ENCODE measurements at regions not wholly inside any gene's neighbourhood (a gene's known extent, or its start where the extent isn't known, plus 50 kb on each side); places are given as distances from the start of the nearest gene placed in this dataset.
"Not testable (repeated sequence)": the region's sequence is repeated elsewhere in the genome, so short reads cannot be mapped to it uniquely, and the experiment has no call there.

DNA sequence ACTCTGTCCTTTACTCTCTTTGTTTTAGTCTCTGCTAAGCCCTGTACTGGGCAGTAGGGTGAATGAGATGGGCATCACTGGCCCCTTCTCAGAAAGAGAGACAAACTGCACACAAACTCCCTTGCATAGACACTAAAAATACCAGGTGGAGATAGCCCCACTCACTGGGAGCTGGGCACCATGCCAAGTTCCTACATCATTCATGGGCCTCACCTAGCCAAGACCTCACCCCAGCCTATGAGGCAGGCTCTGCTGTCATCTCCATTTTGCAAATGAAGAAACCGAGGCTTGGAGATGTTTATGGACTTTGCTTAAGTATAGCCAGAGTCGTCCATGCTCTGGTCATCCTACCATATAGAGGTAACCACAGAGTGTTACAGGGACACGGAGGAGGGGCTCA, 499.8 kb upstream of the CDH11 start:
- DNase-seq (ENCODE audit: low read depth) = no peak

DNA sequence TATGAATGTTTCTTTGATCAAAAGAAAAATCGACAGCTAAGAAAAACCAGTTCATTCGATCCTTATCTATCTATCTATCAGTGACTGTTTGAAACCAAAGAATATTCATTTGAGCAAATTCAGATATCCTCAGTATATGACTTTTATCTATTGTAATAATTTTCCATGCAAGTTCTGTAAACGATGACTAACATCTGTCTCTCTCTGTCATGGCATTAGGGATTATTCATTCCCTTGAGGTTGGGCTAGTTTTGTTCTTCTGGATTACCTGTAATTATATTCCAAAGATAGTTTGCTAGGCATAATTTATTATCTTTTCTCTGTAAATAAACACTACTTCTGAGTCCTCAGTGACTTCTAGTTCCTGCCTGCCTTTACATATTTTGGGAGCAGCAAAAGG, 497.7 kb upstream of the CDH11 start:
- no peak for DNase-seq (ENCODE audit: low read depth)

GRCh38 chr16:65618931-65619330, 497.1 kb upstream of the CDH11 start:
- DNase-seq (ENCODE audit: low read depth) = no peak

- no peak for DNase-seq (ENCODE audit: low read depth)
Measured at GRCh38 chr16:65618333-65618732, 496.5 kb upstream of the CDH11 start.

- no peak for DNase-seq (ENCODE audit: low read depth)
Measured at GRCh38 chr16:65617421-65617820, 495.6 kb upstream of the CDH11 start.

- DNase-seq (ENCODE audit: low read depth) = no peak
Measured at GRCh38 chr16:65608455-65608854, 486.6 kb upstream of the CDH11 start.

- DNase-seq (ENCODE audit: low read depth) = no peak
Measured at GRCh38 chr16:65604771-65605170, 482.9 kb upstream of the CDH11 start.

- no peak for DNase-seq (ENCODE audit: low read depth)
Measured at GRCh38 chr16:65601781-65602180, 479.9 kb upstream of the CDH11 start.

GRCh38 chr16:65600629-65601028, 478.8 kb upstream of the CDH11 start:
- no peak for DNase-seq (ENCODE audit: low read depth)

GRCh38 chr16:65600046-65600445, 478.2 kb upstream of the CDH11 start:
- DNase-seq (ENCODE audit: low read depth) = no peak

- DNase-seq (ENCODE audit: low read depth) = no peak
Measured at GRCh38 chr16:65598621-65599020, 476.8 kb upstream of the CDH11 start.

DNA sequence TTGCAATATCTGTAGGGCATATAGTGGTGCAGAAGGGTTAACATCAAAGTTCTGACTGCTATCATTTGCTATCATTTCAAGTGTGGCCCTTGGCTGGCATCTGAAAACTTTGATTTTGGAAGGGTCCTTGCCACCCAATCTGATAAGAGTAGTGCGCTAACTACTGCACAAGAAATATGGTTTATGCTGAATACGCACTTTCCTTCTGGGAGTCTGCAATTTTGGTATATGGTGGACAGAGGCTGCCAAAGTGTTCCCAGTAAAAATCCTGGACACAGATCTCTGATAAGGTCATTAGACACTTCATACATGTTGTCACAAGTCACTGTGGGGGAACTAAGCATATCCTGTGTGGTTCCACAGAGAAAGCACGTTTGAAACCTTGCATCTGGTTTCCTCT, 461.6 kb upstream of the CDH11 start:
- no peak for DNase-seq (ENCODE audit: low read depth)

GRCh38 chr16:65579050-65579449, 457.2 kb upstream of the CDH11 start:
- no peak for DNase-seq (ENCODE audit: low read depth)

GRCh38 chr16:65576631-65577030, 454.8 kb upstream of the CDH11 start:
- no peak for DNase-seq (ENCODE audit: low read depth)

- no peak for DNase-seq (ENCODE audit: low read depth)
Measured at GRCh38 chr16:65576139-65576538, 454.3 kb upstream of the CDH11 start.

GRCh38 chr16:65574326-65574966, 452.6 kb upstream of the CDH11 start:
- no peak for DNase-seq (ENCODE audit: low read depth)

GRCh38 chr16:65572156-65572555, 450.3 kb upstream of the CDH11 start:
- DNase-seq (ENCODE audit: low read depth) = peak; percentile 75

DNA sequence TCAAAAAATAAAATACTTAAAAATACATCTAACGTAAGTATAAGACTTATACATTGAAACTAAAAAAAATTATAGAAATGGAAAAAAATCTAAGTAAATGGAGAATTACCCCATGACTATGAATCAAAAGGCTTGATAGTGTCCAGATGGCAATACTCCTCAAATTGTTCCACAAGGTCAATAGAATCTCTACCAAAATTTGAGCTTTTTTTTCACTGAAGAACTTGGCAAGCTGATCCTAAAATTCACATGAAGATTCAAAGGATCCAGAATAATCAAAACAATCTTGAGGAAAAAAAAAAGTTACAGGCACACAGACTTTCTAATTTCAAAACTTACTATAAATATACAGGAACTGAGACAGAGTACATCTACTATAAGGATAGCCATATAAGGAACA, 448.4 kb upstream of the CDH11 start:
- no peak for DNase-seq (ENCODE audit: low read depth)

DNA sequence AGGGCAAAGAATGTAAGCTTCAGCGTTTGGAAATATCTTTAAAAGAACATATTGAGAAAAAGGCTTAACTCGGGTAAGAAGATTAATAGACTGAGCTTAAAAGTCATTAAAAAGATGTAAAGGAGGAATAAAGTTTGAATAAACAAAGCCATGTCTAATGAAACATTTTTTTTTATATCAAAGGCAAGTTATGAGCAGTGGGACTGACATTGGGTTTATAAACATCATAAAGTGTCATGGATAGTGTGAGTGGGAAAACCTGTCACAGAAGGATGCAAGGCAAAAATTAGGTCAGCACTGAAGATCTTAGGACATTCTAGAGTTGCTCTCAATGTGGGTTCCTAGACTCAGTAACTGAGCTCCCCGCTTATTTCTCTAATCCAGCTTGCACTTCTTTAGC, 438.0 kb upstream of the CDH11 start:
- DNase-seq (ENCODE audit: low read depth) = no peak

GRCh38 chr16:65549689-65550088, 427.8 kb upstream of the CDH11 start:
- not testable (repeated sequence) for DNase-seq (ENCODE audit: low read depth)

DNA sequence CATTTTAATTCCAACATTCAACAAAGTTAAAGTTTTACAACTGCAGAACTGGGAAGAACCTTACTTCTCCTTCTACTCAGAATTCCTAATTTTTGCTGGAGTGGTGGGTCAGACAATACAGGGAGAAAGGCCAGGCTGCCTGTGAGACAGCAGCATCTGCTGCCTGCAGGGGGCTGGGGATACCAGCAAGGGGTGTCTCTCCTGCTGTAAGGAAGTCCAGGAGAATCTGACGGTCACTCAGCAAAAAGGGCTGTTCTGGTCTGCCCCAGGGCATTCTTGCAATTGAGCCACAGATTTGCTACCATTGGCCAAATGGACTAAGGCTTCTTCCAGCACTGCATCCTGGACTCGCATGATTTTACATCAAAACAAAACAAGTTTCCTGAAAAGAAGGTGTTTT, 426.6 kb upstream of the CDH11 start:
- peak; percentile 10 for DNase-seq (ENCODE audit: low read depth)

DNA sequence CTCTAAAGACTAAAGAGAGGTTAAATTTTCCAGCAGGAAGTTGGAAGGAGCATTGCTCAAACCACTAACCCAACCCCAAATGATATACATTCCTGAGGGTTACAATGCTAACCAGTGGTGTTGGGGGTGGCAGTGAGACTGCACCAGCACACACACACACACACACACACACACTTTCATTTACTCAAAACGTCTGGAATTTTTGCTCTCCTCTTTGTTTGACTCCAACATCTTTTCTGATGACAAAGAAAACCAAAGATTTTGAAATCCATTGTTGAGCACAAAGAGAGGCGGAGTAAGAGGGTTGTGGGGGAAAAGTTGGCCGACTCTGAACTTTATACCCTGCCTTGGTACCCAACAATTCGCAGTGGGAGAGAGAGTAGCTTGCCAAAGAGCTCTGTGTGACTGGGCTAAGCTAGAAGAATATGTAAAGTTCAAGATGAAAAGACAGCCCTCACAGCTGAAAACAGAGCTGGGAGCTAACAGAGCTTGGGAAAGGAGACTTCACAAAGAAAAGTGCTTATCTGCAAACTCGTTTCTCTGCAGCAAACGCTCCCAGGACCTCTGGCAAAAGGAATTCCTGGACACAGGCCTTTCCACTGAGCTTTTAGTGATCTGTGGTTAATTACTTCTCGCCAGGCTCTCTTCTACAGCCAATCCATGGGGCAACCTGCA, 426.0 kb upstream of the CDH11 start:
- peak; percentile 64 for DNase-seq (ENCODE audit: low read depth)

- DNase-seq (ENCODE audit: low read depth) = no peak
Measured at GRCh38 chr16:65546353-65546791, 424.5 kb upstream of the CDH11 start.

DNA sequence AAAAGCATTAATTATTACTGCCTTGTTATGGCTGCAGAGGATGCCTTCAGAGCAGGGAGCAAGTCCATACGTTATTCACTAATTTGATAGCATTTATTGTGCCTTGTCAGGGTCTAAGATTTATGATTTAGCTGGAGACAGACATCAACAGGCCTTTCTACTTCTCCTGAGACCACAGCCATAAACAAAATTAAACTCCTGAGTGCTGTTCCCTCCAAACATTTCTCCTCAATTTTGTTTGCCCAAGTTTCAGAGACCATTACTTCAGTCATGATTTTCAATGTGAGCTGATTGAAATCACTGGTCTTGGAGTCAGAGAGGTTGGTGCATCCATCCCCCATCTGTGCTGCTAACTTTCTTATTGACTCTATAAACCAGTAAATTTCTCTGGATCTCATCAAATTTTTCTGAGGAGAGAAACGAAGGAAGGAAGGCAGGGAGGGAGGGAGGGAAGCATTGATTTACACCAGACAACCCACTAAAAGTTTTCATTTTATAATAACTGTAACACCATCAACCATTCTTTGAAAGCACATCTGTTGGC, 423.6 kb upstream of the CDH11 start:
- DNase-seq (ENCODE audit: low read depth) = no peak
